Skin epidermis (tissue), 12 donors: ENCODE measurements at regions not wholly inside any gene's neighbourhood (a gene's known extent, or its start where the extent isn't known, plus 50 kb on each side); places are given as distances from the start of the nearest gene placed in this dataset.
"Not testable (repeated sequence)": the region's sequence is repeated elsewhere in the genome, so short reads cannot be mapped to it uniquely, and the experiment has no call there.

Experiments used
- H3K27ac ChIP-seq, 21 experiments: fragments of 200-600 bp; sonication (generic) in 11 of 21; one replicate each; pipeline ENCODE4 v1.5.0; 2020; ENCODE audit warnings: mild to moderate bottlenecking in 3 of 21, inconsistent platforms in 2 of 21, moderate library complexity in 2 of 21
- H3K4me3 ChIP-seq, 7 experiments: fragments of 200-600 bp; sonication (generic) in 2 of 7; one replicate each; pipeline ENCODE4 v1.5.0; 2020; ENCODE audit warnings: inconsistent platforms in 2 of 7, mild to moderate bottlenecking in 2 of 7, moderate library complexity in 1 of 7

GRCh38 chr20:46785958-46786357, 76.5 kb downstream of the SLC2A10 start:
- no peak overlapping the region for H3K4me3 ChIP-seq
- no peak overlapping the region for H3K27ac ChIP-seq

DNA sequence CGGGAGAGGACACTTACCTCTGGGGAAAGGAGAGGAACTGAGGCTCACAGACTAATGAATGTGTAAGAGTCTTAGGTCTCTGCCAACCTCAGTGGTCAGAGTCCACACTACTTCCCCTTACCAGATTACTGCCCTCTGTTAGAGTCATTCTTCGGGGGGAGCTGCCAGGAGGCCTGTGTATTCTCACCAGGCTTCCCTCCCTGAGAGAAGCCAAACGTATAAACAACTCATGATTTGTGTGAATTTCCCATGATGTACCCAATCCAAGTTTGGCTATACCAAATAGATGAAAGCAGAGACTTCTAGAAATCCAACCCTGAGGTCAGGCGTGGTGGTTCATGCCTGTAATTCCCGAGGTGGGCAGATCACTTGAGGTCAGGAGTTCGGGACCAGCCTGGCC, 77.1 kb downstream of the SLC2A10 start:
- no peak overlapping the region for H3K4me3 ChIP-seq
- H3K27ac ChIP-seq: no peak overlapping the region

GRCh38 chr20:46787991-46788762, 78.7 kb downstream of the SLC2A10 start:
- Histone ChIP-seq H3K27ac (no peak overlapping the region), H3K4me3 (no peak overlapping the region)

- not testable (repeated sequence) for H3K4me3 ChIP-seq, H3K27ac ChIP-seq
Observed at GRCh38 chr20:46788763-46789091, 79.3 kb downstream of the SLC2A10 start.

GRCh38 chr20:46789339-46790028, 80.0 kb downstream of the SLC2A10 start:
- Histone ChIP-seq H3K4me3 (no peak overlapping the region), H3K27ac (no peak overlapping the region)

DNA sequence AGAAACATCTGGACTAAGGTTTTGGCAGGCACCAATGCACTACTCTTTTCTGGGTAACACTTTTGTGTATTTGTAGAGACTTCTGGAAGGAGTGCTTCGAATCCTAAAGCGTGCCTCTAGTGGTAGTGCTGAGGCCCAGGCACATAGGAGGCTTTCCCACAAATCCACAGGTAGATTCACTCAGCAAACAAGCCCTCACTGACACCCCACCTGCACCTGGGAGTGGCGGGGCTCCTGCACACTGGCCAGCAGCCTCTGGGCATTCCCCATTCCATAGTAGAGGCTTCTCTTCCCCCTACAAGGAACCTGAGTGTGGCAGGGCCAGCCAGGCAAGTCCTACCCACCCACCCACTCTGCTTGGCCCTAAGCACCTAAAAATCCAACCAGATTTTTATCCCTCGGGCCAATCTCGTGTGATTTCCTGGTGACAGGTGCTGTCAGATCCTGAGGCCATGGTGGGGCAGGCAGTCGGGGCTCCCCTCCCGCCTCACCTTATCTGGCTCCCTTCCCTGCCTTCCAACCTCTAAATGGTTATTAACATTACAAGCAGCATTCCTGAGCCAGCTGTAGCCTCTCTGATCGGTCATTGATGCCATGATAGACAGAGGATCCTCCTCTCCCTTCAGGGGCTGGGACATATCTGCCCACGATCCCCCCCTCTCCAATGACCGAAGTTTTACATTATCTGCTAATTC, 82.4 kb downstream of the SLC2A10 start:
- H3K4me3 ChIP-seq: no peak overlapping the region
- no peak overlapping the region for H3K27ac ChIP-seq

- Histone ChIP-seq H3K27ac (no peak overlapping the region), H3K4me3 (no peak overlapping the region)
Observed at GRCh38 chr20:46797206-46797605, 87.8 kb downstream of the SLC2A10 start.

- H3K4me3 ChIP-seq: no peak overlapping the region
- no peak overlapping the region for H3K27ac ChIP-seq
Observed at GRCh38 chr20:46798430-46798829, 89.0 kb downstream of the SLC2A10 start.

DNA sequence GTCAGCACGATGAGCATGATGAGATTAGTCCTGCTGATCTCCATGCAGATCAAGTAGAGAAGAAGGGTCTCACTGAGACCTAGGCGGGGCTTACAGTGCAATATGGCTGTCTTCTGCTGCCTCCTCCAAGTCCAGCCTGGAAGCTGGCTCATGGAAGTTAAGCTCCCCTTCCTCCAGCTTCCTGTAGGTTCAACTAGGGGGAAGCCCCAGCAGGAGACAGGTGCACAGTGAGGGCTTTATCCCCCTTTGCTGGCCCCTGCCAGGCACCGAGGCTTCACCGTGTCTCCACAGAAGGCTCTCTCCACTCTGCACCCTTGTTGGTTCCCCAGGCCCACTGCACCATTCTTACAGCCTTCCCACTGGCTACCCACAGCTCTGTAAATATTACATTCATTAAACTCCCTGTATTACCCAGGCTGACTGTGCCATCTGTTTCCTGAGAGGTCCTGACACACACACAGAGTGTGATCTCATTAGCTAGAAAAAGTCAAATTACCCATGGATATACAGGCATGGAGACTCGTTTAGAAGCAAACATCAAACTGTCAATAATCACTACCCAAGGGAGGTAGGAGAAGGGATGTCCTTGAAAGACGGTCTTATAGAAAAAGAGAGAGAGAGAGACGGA, 90.4 kb downstream of the SLC2A10 start:
- H3K4me3 ChIP-seq: no peak overlapping the region
- H3K27ac ChIP-seq: no peak overlapping the region

DNA sequence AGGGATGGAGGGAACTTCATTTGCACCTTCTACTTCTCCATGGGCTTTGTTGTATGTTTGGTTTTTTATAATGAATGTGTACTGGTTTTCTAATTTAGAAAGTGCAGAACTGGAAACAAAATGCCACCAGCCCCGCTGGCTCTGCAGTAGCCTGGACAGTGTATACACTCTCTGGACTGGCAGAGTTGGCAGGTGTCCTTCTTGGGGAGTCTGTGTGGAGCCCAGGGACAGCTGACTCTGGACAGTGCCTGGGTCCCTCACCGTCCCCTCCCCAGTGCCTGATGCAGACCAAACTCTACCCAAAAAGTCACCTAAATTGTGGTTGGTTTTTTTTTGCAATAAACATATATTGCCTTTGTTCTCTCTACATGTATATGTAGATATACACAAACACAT, 91.0 kb downstream of the SLC2A10 start:
- Histone ChIP-seq H3K27ac (no peak overlapping the region), H3K4me3 (no peak overlapping the region)

GRCh38 chr20:46801003-46801702, 91.7 kb downstream of the SLC2A10 start:
- Histone ChIP-seq H3K27ac (no peak overlapping the region), H3K4me3 (no peak overlapping the region)

DNA sequence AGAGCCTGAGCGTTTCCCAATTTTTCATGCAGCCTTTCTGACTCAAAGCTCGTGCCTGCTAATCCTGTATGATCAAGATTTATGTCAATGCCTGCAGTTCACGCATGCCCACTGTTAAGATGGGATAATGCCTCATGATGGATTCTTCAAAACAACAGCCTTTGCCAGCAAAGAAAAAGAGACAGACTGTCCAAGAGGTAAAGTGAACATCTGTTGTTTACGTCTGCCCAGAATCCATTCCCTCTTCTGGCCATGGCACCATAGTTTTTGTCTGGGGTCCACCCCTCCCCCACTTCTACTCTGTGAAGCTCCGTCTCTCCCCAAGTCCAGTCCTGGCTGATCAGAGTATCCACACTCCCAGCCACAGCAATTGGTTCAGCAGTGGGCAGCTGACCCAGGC, 91.9 kb upstream of the EYA2 start:
- Histone ChIP-seq H3K4me3 (no peak overlapping the region), H3K27ac (no peak overlapping the region)

DNA sequence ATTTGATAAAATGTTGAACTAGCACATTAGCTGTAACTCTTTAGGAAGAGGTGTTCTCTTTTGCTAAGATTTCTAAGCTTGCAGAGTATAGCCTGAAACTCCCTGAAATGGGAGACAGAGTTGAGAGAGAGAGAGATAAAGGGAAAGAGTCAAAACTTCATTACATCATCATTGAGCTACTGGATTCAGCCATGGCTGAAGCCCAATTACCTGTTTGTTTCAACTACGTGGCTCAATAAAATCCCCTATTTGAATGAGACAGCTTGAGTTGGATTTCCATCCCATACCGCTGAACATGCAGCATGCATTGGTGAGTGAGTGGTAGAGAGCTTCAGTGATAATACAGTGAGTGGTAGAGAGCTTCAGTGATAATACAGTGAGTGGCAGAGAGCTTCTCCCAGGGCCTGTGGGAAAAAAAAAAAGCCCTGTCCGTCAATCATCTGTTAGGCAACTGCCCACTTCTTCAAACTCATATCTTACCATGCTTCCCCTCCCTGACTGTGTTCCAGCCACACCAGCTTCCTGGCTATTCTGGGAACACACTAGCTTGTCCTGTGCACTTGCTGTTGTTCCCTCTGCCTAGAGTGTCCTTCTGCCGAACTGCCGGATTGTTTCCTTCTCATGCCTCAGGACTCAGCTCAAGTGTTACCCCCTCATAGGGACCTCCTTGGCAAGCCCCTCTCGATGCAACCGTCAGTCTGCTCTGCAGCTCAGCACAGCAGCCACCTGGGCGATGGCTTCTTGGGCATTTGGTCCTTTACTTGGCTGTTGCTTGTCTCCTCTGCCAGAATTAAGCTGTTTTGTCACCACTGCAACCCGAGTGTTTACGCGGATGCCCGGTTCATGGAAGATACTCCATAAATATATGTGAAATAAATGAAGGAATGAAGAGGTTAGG, 91.3 kb upstream of the EYA2 start:
- Histone ChIP-seq H3K4me3 (no peak overlapping the region), H3K27ac (no peak overlapping the region)

- H3K4me3 ChIP-seq: no peak overlapping the region
- no peak overlapping the region for H3K27ac ChIP-seq
Observed at GRCh38 chr20:46804126-46804525, 90.5 kb upstream of the EYA2 start.

- Histone ChIP-seq H3K27ac (no peak overlapping the region), H3K4me3 (no peak overlapping the region)
Observed at GRCh38 chr20:46805836-46806235, 88.8 kb upstream of the EYA2 start.

DNA sequence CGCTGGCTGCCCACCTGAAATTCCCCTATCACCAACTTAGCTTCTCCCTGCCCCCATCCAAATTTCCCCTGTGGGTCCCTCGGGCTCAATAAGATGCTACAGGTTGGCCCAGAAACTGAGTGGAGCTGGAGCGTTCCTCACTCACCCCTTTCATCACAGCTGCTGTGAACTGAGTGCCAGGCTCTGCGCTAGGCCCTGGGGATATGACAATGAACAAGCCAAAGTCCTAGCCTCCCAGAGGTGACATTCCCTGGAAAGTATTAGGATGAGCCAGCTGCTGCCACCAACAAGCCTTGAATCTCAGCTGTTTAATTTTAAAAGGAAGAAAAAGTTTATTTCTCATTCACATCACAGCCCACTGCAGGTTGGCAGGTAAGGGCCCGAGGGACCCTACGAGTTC, 86.6 kb upstream of the EYA2 start:
- no peak overlapping the region for H3K27ac ChIP-seq
- no peak overlapping the region for H3K4me3 ChIP-seq

GRCh38 chr20:46808565-46808964, 86.1 kb upstream of the EYA2 start:
- Histone ChIP-seq H3K4me3 (no peak overlapping the region), H3K27ac (no peak overlapping the region)

DNA sequence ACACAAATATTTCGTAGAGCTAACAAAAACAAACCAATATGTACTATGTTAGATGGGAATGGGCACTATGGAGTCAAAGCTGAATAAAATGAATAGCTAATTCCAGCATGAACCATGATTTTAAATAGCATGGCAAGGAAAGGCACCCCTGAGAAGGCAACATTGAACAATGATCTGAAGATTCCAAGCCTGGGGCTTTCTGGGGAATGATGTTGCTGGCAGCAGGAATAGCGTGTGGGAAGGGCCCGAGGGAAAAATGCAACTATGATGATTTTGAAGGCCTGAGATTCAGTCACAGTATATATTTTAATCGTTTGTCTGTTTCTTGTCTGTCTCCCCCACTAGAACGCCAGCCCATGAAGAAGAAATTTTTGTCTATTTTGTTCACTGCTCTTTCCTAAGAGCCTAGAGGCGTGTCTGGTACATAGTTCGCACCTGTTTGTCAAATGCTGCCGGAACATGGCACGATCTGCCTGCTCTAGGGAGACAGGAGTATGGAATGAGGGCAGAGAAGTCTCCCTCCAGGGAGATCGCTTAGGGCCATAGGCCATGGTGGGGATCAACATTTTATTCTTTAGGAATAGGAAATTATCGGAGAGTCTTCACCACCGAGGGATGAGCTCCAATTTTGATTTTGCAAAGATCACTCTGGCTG, 84.8 kb upstream of the EYA2 start:
- H3K4me3 ChIP-seq: no peak overlapping the region
- H3K27ac ChIP-seq: no peak overlapping the region
